NCI-H524 (cell line): ENCODE measurements at regions not wholly inside any gene's neighbourhood (a gene's known extent, or its start where the extent isn't known, plus 50 kb on each side); places are given as distances from the start of the nearest gene placed in this dataset.

ENCODE experiments used
- DNase-seq, 2 experiments: peaks; one replicate each; lab custom pipeline; 2025; lab: John Stamatoyannopoulos, UW

DNA sequence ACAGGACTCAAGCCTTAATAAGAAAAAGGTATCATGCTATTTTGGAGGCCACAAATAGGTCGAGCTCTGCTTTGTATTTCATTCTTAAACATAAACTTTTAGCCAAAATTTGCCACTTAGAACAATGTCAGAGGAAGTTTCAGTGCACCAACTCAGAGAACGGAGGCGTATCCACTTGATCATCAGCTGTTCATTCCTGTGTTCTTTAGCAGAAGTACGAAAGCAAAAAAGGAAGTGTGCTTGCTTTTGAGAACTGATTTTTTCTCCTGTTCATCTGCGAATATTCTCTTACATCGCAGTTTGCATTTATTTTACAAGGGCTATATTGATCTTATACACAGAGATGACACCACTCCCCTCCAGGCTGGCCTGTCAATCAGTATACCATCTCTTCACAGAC is 188.6 kb upstream of the SOX5 start:
- DNase-seq: no peak

DNA sequence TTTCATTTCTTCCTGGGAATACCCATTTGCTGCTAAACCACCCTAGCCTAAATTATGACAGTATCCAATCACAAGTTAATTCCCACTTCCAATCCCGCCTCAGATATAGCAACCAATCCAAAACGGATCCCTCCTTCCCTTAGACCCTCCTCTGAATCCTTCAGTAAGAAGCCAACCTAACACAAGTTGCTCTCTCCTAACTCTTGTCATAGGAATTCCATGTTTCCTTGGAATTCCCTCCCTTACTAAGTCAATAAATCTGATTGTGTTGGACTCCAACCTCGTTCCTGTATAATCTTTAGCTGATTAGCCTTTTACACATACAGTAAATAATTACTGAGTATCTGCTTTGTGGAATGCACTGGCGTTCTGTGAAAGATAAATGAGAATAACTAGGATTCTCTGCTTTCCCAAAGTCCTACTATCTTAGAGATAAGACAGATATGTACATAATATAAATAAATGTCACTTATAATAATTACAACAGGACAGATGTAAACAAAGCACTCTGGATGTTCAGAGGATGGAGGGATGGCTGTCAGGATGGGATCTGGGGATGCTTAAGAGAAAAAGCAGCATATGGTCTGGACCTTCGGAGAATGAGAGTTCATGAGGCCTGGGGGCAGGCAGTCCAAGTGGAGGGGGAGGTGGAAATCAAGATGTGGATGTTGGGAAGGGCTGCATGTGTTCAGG is 185.8 kb upstream of the SOX5 start:
- DNase-seq: peak in 1 of 2 experiments; percentile 11

DNA sequence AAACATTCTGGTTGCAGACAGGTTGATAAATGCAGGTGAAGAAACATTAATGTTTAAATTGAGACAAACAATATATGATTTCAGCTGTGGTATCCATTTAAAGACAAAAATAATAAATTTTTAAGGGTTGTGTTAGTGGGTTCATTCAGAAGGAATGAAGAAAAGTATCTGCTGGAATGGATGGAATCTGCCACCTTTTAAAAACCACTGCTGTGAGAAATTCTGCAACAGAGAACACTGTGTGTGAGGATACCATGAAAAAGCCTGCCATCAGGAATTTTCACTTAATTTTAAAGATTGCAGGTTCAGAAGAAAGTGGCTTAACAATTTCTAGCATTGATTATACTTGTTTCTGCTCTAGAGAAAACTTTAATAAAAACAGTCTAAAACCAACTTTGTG is 184.6 kb upstream of the SOX5 start:
- DNase-seq: no peak

DNA sequence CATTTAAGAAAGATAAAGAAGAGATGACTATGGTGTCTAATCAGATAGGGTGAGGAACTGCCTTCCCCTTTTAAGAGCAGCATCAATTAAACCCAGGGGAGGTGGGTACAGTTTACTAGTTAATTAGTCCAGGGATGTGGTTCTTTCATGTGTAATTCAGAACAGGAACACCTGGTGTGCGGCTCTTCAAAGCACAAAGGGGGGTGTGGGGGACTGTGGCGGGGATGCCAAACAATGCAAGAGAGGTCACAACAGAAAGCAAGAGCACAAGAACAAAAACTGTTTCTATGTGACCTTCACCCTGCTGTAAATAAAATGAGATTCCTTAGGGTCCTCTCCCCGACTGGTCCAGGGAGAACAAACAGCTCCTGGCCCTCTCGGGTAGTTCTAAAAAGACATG is 183.9 kb upstream of the SOX5 start:
- DNase-seq: peak; percentile 18 to 47

DNA sequence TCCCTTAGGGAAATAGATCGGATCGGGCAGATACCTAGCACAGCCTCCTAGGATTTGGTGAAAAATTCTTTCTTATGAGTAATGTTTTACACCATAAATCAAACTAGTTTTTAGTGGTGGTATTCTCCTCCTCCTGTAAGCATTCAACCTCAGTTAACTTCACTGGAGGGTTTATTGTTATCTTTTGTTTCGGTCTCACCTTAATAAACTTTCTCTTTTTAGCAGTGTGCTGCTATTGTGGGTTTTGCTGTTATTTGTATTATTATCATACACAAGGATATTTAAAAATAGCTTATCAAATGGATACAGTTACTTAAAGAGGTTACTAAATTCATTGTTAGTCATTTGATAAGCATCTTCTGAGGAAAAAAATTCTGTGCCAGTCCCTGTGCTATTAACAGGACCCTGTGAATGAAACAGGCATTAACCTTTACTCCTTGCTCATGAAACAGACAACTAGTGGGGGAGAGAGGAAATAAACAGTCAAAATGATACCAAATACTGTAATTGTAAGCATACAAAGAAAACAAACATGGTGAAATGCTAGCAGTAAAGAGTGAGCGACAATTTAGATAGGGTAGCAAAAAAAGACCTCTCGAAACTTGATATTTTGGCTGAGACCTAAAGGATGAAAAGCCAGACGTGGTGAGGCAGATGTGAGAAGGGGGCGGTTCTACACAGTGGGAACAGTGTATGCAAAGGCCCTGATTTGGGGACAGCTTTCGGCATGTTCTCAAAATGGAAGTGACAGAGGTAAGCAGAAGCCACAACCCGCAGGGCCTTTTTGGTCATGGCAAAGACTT is 178.7 kb upstream of the SOX5 start:
- no peak for DNase-seq

GRCh38 chr12:24125280-24125679 is 175.8 kb upstream of the SOX5 start:
- DNase-seq: no peak

GRCh38 chr12:24121911-24122310 is 172.4 kb upstream of the SOX5 start:
- DNase-seq: no peak

- no peak for DNase-seq
Measured at GRCh38 chr12:24118668-24119067, 169.2 kb upstream of the SOX5 start.

GRCh38 chr12:24116548-24116947 is 167.1 kb upstream of the SOX5 start:
- DNase-seq: no peak

DNA sequence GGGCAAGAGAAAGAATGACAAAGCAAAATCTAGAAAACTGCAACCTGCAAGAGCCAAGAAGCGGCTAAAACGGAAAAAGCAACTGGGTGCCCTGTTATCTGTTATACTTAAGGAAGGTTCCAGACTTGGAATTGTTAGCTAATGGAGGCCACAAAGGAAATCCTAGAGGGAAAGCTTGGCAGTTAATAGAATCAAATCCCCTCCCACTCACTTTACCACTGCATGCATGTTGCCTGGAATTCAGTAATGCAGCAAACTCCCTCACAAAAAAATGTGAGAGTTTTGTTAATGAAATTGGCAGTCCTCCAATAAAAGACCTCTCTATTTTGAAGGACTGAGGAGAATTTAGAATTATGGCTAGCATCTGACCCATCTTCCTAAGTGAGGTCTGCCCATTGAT is 164.2 kb upstream of the SOX5 start:
- no peak for DNase-seq

GRCh38 chr12:24111616-24112015 is 162.1 kb upstream of the SOX5 start:
- no peak for DNase-seq

- DNase-seq: no peak
Measured at GRCh38 chr12:24111086-24111485, 161.6 kb upstream of the SOX5 start.

DNA sequence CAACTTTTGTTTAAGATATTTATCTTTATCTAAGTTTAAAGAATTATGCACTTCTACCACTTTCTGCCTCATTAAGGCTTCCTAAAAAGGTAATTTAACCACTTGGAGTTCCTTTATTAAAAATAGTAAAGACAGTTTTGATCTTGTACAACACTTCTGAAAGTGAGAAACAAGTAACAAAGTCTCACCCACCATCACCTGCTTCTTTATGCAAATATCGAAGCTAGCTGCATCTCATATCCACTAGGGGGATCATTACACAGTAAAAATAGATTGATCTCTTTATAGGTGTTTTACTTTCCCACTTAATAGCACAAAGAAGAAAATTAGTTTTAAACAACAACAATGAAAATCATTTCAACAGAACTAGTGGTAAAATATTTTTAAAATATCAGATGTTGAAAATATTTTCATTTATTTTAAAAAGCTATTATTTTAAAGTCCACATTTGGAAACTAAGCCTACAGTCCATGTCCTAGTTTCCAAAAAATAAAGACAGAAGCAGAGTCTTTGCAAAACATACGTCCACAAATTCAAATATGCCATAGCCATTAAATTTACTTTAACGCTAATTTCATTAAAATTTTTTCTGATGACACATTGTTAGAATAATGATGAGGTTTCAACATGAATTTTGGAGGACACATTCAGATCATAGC is 160.0 kb upstream of the SOX5 start:
- DNase-seq: peak in 1 of 2 experiments; percentile 16

DNA sequence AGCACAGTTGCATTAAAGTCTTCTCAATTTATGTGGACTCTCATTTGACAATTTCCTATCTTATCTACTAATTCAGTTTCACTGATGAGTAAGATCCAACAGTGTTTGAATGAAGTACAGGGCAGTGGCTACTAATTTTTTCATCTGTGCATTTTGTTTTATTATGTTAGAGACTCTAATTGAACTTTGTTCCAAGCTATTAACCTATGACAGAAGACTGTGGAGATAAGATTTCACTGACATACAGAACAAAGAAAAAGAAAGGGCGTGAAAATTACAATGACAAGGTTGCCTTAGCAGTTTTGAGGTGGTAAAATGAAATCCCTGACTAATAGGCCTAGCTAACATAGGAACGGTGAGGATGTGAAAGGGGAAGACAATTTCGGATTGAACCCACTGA is 153.2 kb upstream of the SOX5 start:
- no peak for DNase-seq

- DNase-seq: no peak
Measured at GRCh38 chr12:24099576-24099975, 150.1 kb upstream of the SOX5 start.

DNA sequence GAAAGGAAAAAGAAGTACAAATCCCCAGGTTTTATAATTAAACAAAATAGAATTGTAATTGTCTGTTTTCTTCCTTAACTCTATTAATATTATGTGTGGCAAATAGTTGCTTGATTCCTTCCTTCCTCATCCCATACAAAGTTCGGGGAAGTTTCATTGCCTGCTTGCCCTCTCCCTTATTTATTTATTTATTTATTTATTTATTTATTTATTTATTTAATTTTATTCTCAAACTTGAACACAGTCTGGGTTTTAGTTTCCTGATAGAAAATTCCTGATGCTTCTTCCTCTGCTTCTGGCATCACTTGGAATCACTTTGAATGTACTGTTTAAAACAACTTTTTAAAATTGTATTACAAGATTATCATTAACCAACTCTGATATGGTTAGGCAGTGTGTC is 145.8 kb upstream of the SOX5 start:
- no peak for DNase-seq

DNA sequence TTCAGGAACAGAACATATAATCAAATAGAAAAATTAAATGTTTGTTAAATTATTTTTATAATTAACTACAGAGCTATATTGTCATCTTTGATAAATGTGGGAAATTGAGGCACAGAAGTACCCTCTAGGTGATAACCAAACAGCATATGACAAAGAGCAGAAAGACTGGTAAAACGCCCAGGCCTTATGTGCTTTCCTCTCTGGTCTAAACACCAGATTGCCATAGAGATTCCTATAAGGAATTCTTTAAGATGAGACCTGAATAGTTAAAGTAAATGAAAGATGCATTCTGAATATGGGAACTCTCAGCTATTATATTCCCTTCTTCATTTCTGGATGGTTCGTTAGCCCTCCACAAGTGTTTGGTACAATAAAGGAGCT is 140.0 kb upstream of the SOX5 start:
- no peak for DNase-seq

DNA sequence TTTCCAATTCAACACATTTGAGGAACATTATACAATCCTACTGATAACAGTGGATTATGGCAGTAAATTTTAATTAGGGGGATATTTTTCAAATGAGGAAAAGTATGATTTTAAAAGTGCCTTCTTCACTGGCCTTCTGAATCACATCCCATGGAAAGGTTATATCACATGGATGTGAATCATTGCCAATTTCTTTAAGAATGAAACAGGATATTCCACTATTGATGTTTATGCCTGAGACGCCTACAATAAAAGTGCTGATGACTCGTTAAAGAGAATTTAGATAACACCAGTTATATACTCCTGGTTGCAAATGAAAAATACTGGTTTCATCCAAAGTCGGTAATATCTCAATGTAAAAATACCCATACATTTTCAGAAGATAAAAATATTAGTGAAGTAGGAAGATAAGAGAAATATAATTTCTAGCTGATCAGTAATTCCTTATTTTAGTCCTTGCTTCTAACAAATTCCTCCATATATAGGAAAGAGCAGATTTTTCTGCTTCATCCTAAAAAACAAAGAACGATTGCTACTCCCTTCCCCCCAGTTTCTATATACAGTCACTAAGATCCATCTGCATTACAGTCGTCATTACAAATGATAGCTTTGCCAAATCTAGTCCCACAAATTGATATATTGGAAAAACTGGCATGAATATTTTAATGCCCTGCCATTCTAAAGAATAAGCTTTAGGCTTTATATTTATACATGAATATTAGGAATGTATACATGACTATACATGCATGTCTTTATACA is 139.5 kb upstream of the SOX5 start:
- no peak for DNase-seq

- no peak for DNase-seq
Measured at GRCh38 chr12:24087294-24087693, 137.8 kb upstream of the SOX5 start.

DNA sequence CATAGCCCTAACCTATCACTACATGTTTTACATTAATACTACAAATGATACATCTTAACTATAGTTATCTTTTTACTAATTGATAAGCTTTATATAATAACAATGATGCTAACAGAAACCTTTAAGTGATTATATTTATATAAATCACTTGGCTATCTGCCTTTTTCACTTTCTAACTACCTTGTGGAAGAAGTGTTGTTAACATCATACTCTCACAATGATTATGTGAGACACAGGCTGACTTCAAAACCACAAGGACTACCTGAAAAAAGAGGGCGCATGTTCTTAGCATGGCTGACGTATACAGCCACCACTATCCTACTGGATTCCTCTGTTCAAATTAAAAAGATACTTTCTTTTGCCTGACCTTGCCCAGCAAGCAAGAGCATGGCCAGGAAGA is 135.3 kb upstream of the SOX5 start:
- DNase-seq: no peak

GRCh38 chr12:24083838-24084237 is 134.4 kb upstream of the SOX5 start:
- no peak for DNase-seq

GRCh38 chr12:24081606-24082005 is 132.1 kb upstream of the SOX5 start:
- DNase-seq: no peak
